Mesendoderm (in vitro differentiated cells): ENCODE measurements at regions not wholly inside any gene's neighbourhood (a gene's known extent, or its start where the extent isn't known, plus 50 kb on each side); places are given as distances from the start of the nearest gene placed in this dataset.

Experiments used
- DNase-seq: peaks from one replicate; pipeline ENCODE4 v3.0.0; 2013
- H2AK5ac ChIP-seq: 2 replicates; pipeline ENCODE4 v1.6.1; 2013; ENCODE audit warnings: low read length, inconsistent platforms
- H2BK120ac ChIP-seq: 2 replicates; pipeline ENCODE4 v1.6.1; 2013; ENCODE audit warnings: low read depth, mild to moderate bottlenecking, low read length, moderate library complexity, mixed read lengths
- H2BK15ac ChIP-seq: replicated peaks from 2 replicates; pipeline ENCODE4 v1.6.1; 2013; ENCODE audit warnings: low read depth, mild to moderate bottlenecking, moderate library complexity
- H2BK5ac ChIP-seq: 2 replicates; pipeline ENCODE4 v1.6.1; 2013; ENCODE audit warnings: low read length, inconsistent platforms
- H3K18ac ChIP-seq: 2 replicates; pipeline ENCODE4 v1.6.1; 2013; ENCODE audit warnings: mild to moderate bottlenecking, low read length, mixed read lengths
- H3K23ac ChIP-seq: one replicate; pipeline ENCODE4 v1.6.1; 2013; ENCODE audit warnings: low read length
- H3K27ac ChIP-seq: 2 replicates; pipeline ENCODE4 v1.5.1; 2013; ENCODE audit warnings: low read depth, mild to moderate bottlenecking, inconsistent platforms, low read length, moderate library complexity
- H3K27me3 ChIP-seq: 2 replicates; pipeline ENCODE4 v1.6.1; 2013; ENCODE audit warnings: low read length, control low read depth, mild to moderate bottlenecking, inconsistent platforms; ENCODE audit not compliant: insufficient read depth, poor library complexity
- H3K36me3 ChIP-seq: 2 replicates; pipeline ENCODE4 v1.6.1; 2013; ENCODE audit warnings: low read length, inconsistent platforms; ENCODE audit not compliant: control insufficient read depth, insufficient read depth
- H3K4ac ChIP-seq: one replicate; pipeline ENCODE4 v1.6.1; 2013; ENCODE audit warnings: low read depth, mild to moderate bottlenecking, low read length, moderate library complexity
- H3K4me1 ChIP-seq: 2 replicates; pipeline ENCODE4 v1.6.1; 2013; ENCODE audit warnings: low read depth, low read length, inconsistent platforms; ENCODE audit not compliant: control insufficient read depth
- H3K4me2 ChIP-seq: 2 replicates; pipeline ENCODE4 v1.6.1; 2013; ENCODE audit warnings: low read length
- H3K4me3 ChIP-seq: 2 replicates; pipeline ENCODE4 v1.5.1; 2013; ENCODE audit warnings: mild to moderate bottlenecking, low read length
- H3K56ac ChIP-seq: one replicate; pipeline ENCODE4 v1.6.1; 2013; ENCODE audit warnings: low read length
- H3K79me1 ChIP-seq: 2 replicates; pipeline ENCODE4 v1.6.1; 2013; ENCODE audit warnings: low read length, inconsistent platforms
- H3K79me2 ChIP-seq: 2 replicates; pipeline ENCODE4 v1.6.1; 2013; ENCODE audit warnings: mild to moderate bottlenecking, low read length; ENCODE audit not compliant: control insufficient read depth, insufficient read depth
- H3K9ac ChIP-seq: 2 replicates; pipeline ENCODE4 v1.6.1; 2013; ENCODE audit warnings: low read length, inconsistent platforms
- H4K5ac ChIP-seq: one replicate; pipeline ENCODE4 v1.6.1; 2013; ENCODE audit warnings: low read length
- H4K8ac ChIP-seq: one replicate; pipeline ENCODE4 v1.6.1; 2013; ENCODE audit warnings: low read depth, mild to moderate bottlenecking, control low read depth, low read length, moderate library complexity
- WGBS: extraction: QIAGEN DNeasy Blood & Tissue Kit; methylation state at CpG from one replicate; pipeline ENCODE4 v1.1.7; 2013; ENCODE audit warnings: low lambda C conversion rate, missing lambda C conversion rate; ENCODE audit not compliant: insufficient coverage; ENCODE audit errors: extremely low coverage; 5-methylcytosine and 5-hydroxymethylcytosine counted together

DNA sequence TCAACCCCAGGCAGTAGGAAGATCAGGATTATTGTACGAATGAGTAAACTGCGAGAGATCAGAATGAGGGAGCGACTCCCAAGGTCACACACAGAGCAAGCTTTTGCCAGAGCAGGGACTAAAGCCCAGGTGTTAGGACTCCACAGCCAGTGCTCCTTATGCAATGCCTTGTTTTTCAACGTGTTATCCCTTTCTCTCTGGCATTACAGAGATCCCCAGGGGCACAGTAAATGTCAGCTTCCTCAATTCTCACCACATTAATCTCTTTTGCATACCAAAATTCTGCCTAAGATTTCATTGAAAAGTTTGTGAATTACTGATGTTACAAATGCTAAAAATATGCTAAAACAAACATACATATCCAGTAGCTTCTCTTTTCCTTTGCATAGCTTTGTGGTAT lies 68.1 kb upstream of the CES5A start:
- no peak overlapping the region for H3K27ac ChIP-seq
- no peak overlapping the region for H3K56ac ChIP-seq
- no peak overlapping the region for H2BK15ac ChIP-seq
- H2BK120ac ChIP-seq = no peak overlapping the region
- no peak overlapping the region for H2AK5ac ChIP-seq
- H3K27me3 ChIP-seq = no peaks in the 10 kb centered on the region
- no peak overlapping the region for H3K23ac ChIP-seq
- H3K36me3 ChIP-seq = no peaks in the 10 kb centered on the region
- H3K18ac ChIP-seq = no peak overlapping the region
- no peaks in the 10 kb centered on the region for H3K79me1 ChIP-seq
- H3K79me2 ChIP-seq = no peaks in the 10 kb centered on the region
- no peak overlapping the region for H3K4me2 ChIP-seq
- H3K4me1 ChIP-seq = peaks cover 5% of the 10 kb centered on the region
- H2BK5ac ChIP-seq = no peak overlapping the region
- no CpG with 5 or more reads among the region's 4 CpGs for WGBS
- no peak overlapping the region for H4K5ac ChIP-seq
- DNase-seq = no peak
- no peak overlapping the region for H3K4ac ChIP-seq
- H3K9ac ChIP-seq = no peak overlapping the region
- H4K8ac ChIP-seq = no peak overlapping the region
- H3K4me3 ChIP-seq = no peak overlapping the region

DNA sequence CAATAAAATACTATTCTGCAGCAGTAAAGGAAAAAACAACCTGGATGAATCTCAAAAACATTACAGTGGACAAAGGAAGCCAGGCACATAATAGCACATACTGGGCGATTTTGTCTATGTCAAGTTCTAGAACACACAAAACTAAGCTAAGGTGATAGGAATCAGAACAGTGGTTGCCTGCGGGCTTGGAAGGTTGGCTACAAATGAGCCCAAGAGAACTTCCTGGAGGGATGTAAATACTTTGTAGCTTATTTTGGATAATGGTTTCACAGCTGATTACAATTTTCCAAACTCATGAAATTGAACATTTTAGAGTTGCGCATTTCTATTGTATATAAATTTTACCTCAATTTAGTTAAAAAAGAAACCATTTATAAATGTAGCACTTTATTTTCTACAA lies 67.6 kb upstream of the CES5A start:
- Histone ChIP-seq H4K5ac (no peak overlapping the region), H3K9ac (no peak overlapping the region), H3K23ac (no peak overlapping the region), H3K27ac (no peak overlapping the region), H2BK5ac (no peak overlapping the region), H3K4ac (no peak overlapping the region), H3K56ac (no peak overlapping the region), H3K4me1 (peaks cover 5% of the 10 kb centered on the region), H3K79me1 (no peaks in the 10 kb centered on the region), H2BK120ac (no peak overlapping the region), H2AK5ac (no peak overlapping the region), H3K36me3 (no peaks in the 10 kb centered on the region), H3K4me3 (no peak overlapping the region), H3K79me2 (no peaks in the 10 kb centered on the region), H3K18ac (no peak overlapping the region), H2BK15ac (no peak overlapping the region), H3K27me3 (no peaks in the 10 kb centered on the region), H4K8ac (no peak overlapping the region), H3K4me2 (no peak overlapping the region)
- DNase-seq = no peak
- no CpG with 5 or more reads among the region's 3 CpGs for WGBS

DNA sequence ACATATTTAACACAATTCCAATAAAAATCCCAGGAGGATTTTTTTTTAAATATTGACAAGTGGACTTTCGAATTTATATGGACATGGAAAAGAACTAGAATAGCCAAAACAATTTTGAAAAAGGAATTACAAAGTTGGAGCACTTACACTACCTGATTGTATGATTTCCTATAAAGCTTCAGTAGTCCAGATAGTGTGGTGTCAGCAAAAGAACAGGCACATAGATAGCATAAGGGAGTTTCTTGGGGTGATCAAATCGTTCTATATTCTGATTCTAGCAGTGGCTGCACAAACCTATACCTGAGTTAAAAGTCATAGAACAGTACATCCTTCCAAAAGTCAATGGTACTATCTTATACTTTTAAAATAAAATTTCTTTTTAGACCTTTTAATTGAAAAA lies 66.4 kb upstream of the CES5A start:
- no peak overlapping the region for H2BK5ac ChIP-seq
- H3K79me1 ChIP-seq = no peaks in the 10 kb centered on the region

DNA sequence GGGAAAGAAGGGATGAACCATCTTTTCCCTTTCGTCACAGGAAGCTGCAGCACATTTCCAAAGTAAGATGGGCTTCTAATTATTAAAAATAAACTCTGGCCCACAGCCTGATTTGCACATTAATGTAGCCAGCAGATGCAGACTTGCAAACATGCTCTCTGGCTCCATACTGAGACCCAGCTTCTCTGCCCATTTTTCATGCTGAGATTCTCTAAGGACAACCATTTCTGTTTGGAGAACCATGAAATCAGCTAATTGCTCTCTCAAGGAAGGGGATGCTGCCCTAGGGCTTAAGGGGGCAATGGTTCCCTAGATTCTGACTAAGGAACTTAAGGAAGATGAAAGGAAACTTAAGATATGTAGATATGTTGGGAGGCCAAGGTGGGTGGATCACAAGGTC lies 63.0 kb upstream of the CES5A start:
- Histone ChIP-seq H3K56ac (no peak overlapping the region), H3K4me2 (no peak overlapping the region), H3K36me3 (no peaks in the 10 kb centered on the region), H2BK120ac (no peak overlapping the region), H2BK15ac (no peak overlapping the region), H3K23ac (no peak overlapping the region), H2BK5ac (no peak overlapping the region), H3K9ac (no peak overlapping the region), H3K79me2 (no peaks in the 10 kb centered on the region), H3K4me3 (no peak overlapping the region), H3K4ac (no peak overlapping the region), H4K8ac (no peak overlapping the region), H3K27me3 (no peaks in the 10 kb centered on the region), H3K18ac (no peak overlapping the region), H3K79me1 (no peaks in the 10 kb centered on the region), H2AK5ac (no peak overlapping the region), H3K27ac (no peak overlapping the region), H4K5ac (no peak overlapping the region), H3K4me1 (no peaks in the 10 kb centered on the region)
- DNase-seq = no peak
- WGBS = no CpG with 5 or more reads among the region's 1 CpG

More for the DNA sequence above, 66.4 kb upstream of the CES5A start:
- Histone ChIP-seq H3K4ac (no peak overlapping the region), H3K79me2 (no peaks in the 10 kb centered on the region), H3K23ac (no peak overlapping the region), H2BK15ac (no peak overlapping the region), H4K8ac (no peak overlapping the region), H3K4me3 (no peak overlapping the region), H3K27me3 (no peaks in the 10 kb centered on the region), H2BK120ac (no peak overlapping the region), H4K5ac (no peak overlapping the region), H3K9ac (no peak overlapping the region), H3K4me1 (no peaks in the 10 kb centered on the region), H3K18ac (no peak overlapping the region), H3K27ac (no peak overlapping the region), H3K4me2 (no peak overlapping the region), H2AK5ac (no peak overlapping the region), H3K36me3 (no peaks in the 10 kb centered on the region), H3K56ac (no peak overlapping the region)
- WGBS = no CpG with 5 or more reads among the region's 2 CpGs
- no peak for DNase-seq

DNA sequence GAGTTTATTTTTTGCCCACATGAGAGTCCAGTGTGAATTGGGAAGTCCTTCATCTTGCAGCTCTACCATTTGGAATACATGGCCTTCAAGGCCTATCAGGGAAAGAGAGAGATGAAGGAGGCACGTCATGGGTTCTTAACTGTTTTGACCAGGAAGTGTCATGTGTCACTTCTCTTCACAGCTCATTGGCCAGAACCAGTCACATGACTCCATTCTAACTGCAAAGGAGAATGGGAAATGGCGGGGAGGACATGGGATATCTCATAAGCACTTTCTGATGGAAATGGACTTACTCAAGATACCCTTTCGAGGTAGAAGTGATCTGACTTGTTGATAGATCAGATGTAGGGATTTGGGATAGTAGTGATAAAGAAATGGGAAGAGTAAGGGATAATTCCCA lies 57.9 kb upstream of the CES5A start:
- Histone ChIP-seq H2BK120ac (no peak overlapping the region), H4K5ac (no peak overlapping the region), H3K4ac (no peak overlapping the region), H2AK5ac (no peak overlapping the region), H3K9ac (no peak overlapping the region), H4K8ac (no peak overlapping the region), H3K4me3 (no peak overlapping the region), H3K4me1 (no peaks in the 10 kb centered on the region), H3K23ac (no peak overlapping the region), H2BK15ac (no peak overlapping the region), H3K27me3 (no peaks in the 10 kb centered on the region), H3K79me1 (no peaks in the 10 kb centered on the region), H3K4me2 (no peak overlapping the region), H2BK5ac (no peak overlapping the region), H3K27ac (no peak overlapping the region), H3K56ac (no peak overlapping the region), H3K36me3 (no peaks in the 10 kb centered on the region), H3K79me2 (no peaks in the 10 kb centered on the region), H3K18ac (no peak overlapping the region)
- no CpG with 5 or more reads among the region's 3 CpGs for WGBS
- DNase-seq = no peak

DNA sequence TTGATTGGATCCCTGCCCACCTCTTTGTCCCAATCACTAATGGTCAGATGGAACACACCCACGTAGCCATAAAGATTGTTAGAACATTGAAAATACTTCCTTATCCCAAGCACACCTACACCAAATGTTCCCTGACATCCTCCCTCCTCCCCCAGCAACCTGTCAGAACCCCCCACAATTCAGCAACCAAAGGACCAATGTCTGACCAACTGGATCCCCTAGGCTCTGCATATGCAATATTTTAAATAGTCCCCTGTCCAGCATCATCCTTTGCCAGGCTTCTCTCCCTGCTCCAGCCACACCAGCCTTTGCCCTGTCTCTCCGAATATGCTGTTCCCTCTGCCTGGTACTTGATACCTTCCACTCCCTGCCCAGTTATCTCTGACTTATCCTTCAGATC lies 54.9 kb upstream of the CES5A start:
- no peak overlapping the region for H4K8ac ChIP-seq
- no peak overlapping the region for H3K18ac ChIP-seq
- no peak overlapping the region for H2BK15ac ChIP-seq
- no peak overlapping the region for H3K23ac ChIP-seq
- no peaks in the 10 kb centered on the region for H3K27me3 ChIP-seq
- H2BK5ac ChIP-seq = no peak overlapping the region
- no peaks in the 10 kb centered on the region for H3K36me3 ChIP-seq
- H3K27ac ChIP-seq = no peak overlapping the region
- DNase-seq = no peak
- no peak overlapping the region for H3K9ac ChIP-seq
- H4K5ac ChIP-seq = no peak overlapping the region
- H3K56ac ChIP-seq = no peak overlapping the region
- no peak overlapping the region for H2AK5ac ChIP-seq
- no peak overlapping the region for H2BK120ac ChIP-seq
- no peaks in the 10 kb centered on the region for H3K79me2 ChIP-seq
- no CpG with 5 or more reads among the region's 2 CpGs for WGBS
- H3K4me1 ChIP-seq = no peaks in the 10 kb centered on the region
- H3K4me3 ChIP-seq = no peak overlapping the region
- no peaks in the 10 kb centered on the region for H3K79me1 ChIP-seq
- H3K4ac ChIP-seq = no peak overlapping the region
- no peak overlapping the region for H3K4me2 ChIP-seq
